PC-9 (cell line): ENCODE measurements at regions not wholly inside any gene's neighbourhood (a gene's known extent, or its start where the extent isn't known, plus 50 kb on each side); places are given as distances from the start of the nearest gene placed in this dataset.

Experiments used
- CTCF ChIP-seq: fragments of 200-600 bp; sonication (generic); conservative IDR thresholded peaks from 2 replicates; pipeline ENCODE4 v1.6.1; 2017; ENCODE audit warnings: mixed run types, antibody characterized with exemption, mild to moderate bottlenecking, moderate library complexity
- EZH2 ChIP-seq: fragments of 200-600 bp; sonication (generic); IDR thresholded peaks from 2 replicates; pipeline ENCODE4 v1.8.0; 2017; ENCODE audit warnings: antibody characterized with exemption, low read depth

DNA sequence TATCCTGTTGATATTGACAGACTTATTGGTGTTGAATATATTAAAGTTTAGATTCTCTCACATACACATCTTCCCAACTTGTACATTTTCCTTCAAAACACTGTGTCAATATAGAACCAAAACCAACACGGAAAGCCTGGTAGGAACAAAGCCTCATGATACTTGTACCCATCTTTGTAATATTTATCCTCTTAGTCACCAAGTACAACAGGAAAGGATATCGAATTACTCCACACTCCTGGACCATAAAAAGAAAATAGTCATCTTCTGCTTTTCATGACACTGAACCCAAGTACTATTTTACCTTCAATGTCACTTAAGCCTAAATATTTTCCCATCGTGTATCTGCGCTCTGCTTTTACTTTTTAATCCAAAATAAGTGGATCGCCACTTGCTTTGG lies 702.9 kb upstream of the PCDH9 start:
- TF ChIP-seq CTCF (no peak), EZH2 (no peak)
